ENCODE measurements at regions not wholly inside any gene's neighbourhood (a gene's known extent, or its start where the extent isn't known, plus 50 kb on each side); places are given as distances from the start of the nearest gene placed in this dataset.
"Not testable (repeated sequence)": the region's sequence is repeated elsewhere in the genome, so short reads cannot be mapped to it uniquely, and the experiment has no call there.

GRCh38 chr6:134389129-134389528 is 71.2 kb upstream of the SGK1 start:
- Histone ChIP-seq H3K4me1 (no peaks in the 10 kb centered on the region), H3K9me3 (no peaks in the 10 kb centered on the region), H3K27ac (no peak overlapping the region), H3K4me3 (no peak overlapping the region), H3K27me3 (no peaks in the 10 kb centered on the region), H3K36me3 (no peaks in the 10 kb centered on the region)
- no peak for DNase-seq
- no peak for TF ChIP-seq POLR2AphosphoS5 (IDR thresholded peaks at IDR 0.05)
- TF ChIP-seq, protein P1, sequence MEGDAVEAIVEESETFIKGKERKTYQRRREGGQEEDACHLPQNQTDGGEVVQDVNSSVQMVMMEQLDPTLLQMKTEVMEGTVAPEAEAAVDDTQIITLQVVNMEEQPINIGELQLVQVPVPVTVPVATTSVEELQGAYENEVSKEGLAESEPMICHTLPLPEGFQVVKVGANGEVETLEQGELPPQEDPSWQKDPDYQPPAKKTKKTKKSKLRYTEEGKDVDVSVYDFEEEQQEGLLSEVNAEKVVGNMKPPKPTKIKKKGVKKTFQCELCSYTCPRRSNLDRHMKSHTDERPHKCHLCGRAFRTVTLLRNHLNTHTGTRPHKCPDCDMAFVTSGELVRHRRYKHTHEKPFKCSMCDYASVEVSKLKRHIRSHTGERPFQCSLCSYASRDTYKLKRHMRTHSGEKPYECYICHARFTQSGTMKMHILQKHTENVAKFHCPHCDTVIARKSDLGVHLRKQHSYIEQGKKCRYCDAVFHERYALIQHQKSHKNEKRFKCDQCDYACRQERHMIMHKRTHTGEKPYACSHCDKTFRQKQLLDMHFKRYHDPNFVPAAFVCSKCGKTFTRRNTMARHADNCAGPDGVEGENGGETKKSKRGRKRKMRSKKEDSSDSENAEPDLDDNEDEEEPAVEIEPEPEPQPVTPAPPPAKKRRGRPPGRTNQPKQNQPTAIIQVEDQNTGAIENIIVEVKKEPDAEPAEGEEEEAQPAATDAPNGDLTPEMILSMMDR (IDR thresholded peaks at IDR 0.05), result no peak
- TF ChIP-seq EP300 (IDR thresholded peaks at IDR 0.05), result no peak
- TF ChIP-seq POLR2A (IDR thresholded peaks at IDR 0.05), result no peak
- intact Hi-C loops (cut with DNase I; ENCODE audit: low total_unique reads), result no loop called here
- WGBS, 5 donors, result 79 to 92% (median 85%) methylated on average over 3 of the region's 3 CpGs

GRCh38 chr6:134386482-134386881 is 68.6 kb upstream of the SGK1 start:
- intact Hi-C loops (cut with DNase I; ENCODE audit: low total_unique reads); DNase-seq; H3K4me1 ChIP-seq; H3K4me3 ChIP-seq; H3K27me3 ChIP-seq; H3K36me3 ChIP-seq; H3K9me3 ChIP-seq; H3K27ac ChIP-seq: not testable (repeated sequence)
- 75 to 96% (median 94%) methylated on average over 5 to 6 of the region's 6 CpGs for WGBS, 5 donors

DNA sequence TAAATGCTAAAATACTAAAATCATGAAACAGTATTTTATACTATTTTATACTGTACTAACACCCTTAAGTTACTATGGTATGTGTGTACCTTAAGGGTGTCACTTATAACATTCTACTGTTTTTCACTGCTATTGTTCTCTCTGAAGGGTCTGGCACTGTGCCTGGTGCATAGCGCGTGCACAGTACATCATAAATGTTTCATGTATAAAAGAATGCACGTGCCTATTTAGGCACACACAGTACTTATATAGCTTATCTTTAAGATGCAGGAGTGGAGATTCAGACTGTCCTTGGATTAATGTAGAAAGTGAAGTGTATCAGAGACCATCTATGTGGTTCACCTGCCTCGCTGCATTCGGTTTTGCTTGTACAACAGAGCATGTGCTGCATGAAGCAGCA is 64.0 kb upstream of the SGK1 start:
- no peak overlapping the region for H3K4me3 ChIP-seq
- no peaks in the 10 kb centered on the region for H3K9me3 ChIP-seq
- intact Hi-C loops (cut with DNase I; ENCODE audit: low total_unique reads), result no loop called here
- TF ChIP-seq POLR2AphosphoS5 (IDR thresholded peaks at IDR 0.05) (no peak), POLR2A (IDR thresholded peaks at IDR 0.05) (no peak), EP300 (IDR thresholded peaks at IDR 0.05) (no peak)
- TF ChIP-seq, protein P1 (IDR thresholded peaks at IDR 0.05), result no peak
- peaks cover 4 to 18% (median 14%) of the 10 kb centered on the region in 4 donors for H3K4me1 ChIP-seq
- H3K36me3 ChIP-seq, result no peaks in the 10 kb centered on the region
- H3K27ac ChIP-seq, result no peak overlapping the region
- 49 to 63% (median 61%) methylated on average over 5 of the region's 5 CpGs for WGBS, 5 donors
- H3K27me3 ChIP-seq, result no peaks in the 10 kb centered on the region
- peak; percentile 52 to 63 for DNase-seq

DNA sequence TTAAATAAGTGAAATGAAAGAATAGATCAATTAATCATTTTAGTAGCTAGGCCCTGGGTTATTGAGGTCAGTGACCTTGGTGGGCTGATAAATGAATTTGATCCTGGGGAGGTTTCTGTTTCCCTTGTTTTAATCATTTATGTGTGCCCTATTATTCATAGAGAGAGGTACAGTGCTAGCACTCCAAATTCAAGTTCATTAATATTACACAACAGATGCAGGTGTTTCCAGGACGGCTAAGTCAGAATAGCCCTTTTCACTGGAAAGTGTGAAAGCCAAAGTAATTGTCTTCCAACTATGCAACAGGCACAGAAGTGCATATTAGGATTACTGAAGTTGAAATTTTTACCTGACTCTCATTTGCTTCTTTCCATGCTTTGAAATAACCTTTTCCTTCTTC is 61.7 kb upstream of the SGK1 start:
- H3K27ac ChIP-seq, result peak overlapping the region in 4 of 5 donors; percentile 43 to 79 (median 67)
- H3K9me3 ChIP-seq, result no peaks in the 10 kb centered on the region
- no peaks in the 10 kb centered on the region for H3K27me3 ChIP-seq
- DNase-seq, result no peak
- H3K4me1 ChIP-seq, result peaks cover 4 to 18% (median 14%) of the 10 kb centered on the region in 4 donors
- 28 to 43% (median 41%) methylated on average over 1 of the region's 1 CpG for WGBS, 5 donors
- no peak overlapping the region for H3K4me3 ChIP-seq
- intact Hi-C loops (cut with DNase I; ENCODE audit: low total_unique reads), result no loop called here
- no peaks in the 10 kb centered on the region for H3K36me3 ChIP-seq
- TF ChIP-seq EP300 (IDR thresholded peaks at IDR 0.05), result no peak
- TF ChIP-seq, protein P1 (IDR thresholded peaks at IDR 0.05), result no peak
- TF ChIP-seq POLR2A (IDR thresholded peaks at IDR 0.05), result no peak
- TF ChIP-seq POLR2AphosphoS5 (IDR thresholded peaks at IDR 0.05), result no peak

GRCh38 chr6:134379076-134379475 is 61.2 kb upstream of the SGK1 start:
- Histone ChIP-seq H3K4me3 (no peak overlapping the region), H3K27me3 (no peaks in the 10 kb centered on the region), H3K9me3 (no peaks in the 10 kb centered on the region), H3K4me1 (peaks cover 4 to 18% (median 14%) of the 10 kb centered on the region in 4 donors), H3K27ac (peak overlapping the region; percentile 46 to 79 (median 65)), H3K36me3 (no peaks in the 10 kb centered on the region)
- WGBS, 5 donors, result 23 to 53% (median 24%) methylated on average over 5 of the region's 5 CpGs
- peak in 2 of 3 donors; percentile 45 to 77 for TF ChIP-seq POLR2AphosphoS5 (IDR thresholded peaks at IDR 0.05)
- TF ChIP-seq POLR2A (IDR thresholded peaks at IDR 0.05), result no peak
- intact Hi-C loops (cut with DNase I; ENCODE audit: low total_unique reads), result no loop called here
- peak; percentile 88 to 94 for DNase-seq
